IMR-90 (cell line): ENCODE measurements at regions not wholly inside any gene's neighbourhood (a gene's known extent, or its start where the extent isn't known, plus 50 kb on each side); places are given as distances from the start of the nearest gene placed in this dataset.

Source experiments
- ATAC-seq: fragments of 200-7000 bp; cut with Tn5 transposase; 2 replicates; pipeline ENCODE4 v1.9.1; 2020; ENCODE audit warnings: low read depth, mild to moderate bottlenecking, moderate library complexity
- BruUV-seq: library from RNA; stranded (reverse); fragments of 400-500 nt; replicated peaks from 2 replicates; lab custom pipeline; 2021; lab: Mats Ljungman, UMichigan
- CTCF ChIA-PET: fragments of 300-600 bp; formaldehyde crosslinking; extraction: SDS; loops from one replicate; lab custom pipeline; 2021; ENCODE audit warnings: antibody characterized with exemption; lab: Yijun Ruan, JAX
- POLR2A ChIA-PET: fragments of 300-600 bp; sonication (Branson Sonifier 250); formaldehyde crosslinking; loops from one replicate; lab custom pipeline; 2022; ENCODE audit warnings: antibody characterized with exemption; ENCODE audit not compliant: unreplicated experiment; lab: Charles Lee
- DNase-seq: peaks from one replicate; pipeline ENCODE4 v3.0.0; 2013
- H2AFZ ChIP-seq: replicated peaks from 2 replicates; pipeline ENCODE3; 2013; ENCODE audit warnings: low read length, mild to moderate bottlenecking; ENCODE audit not compliant: poor library complexity
- H2AK5ac ChIP-seq: 2 replicates; pipeline ENCODE4 v1.6.1; 2013; ENCODE audit warnings: low read depth, low read length, inconsistent platforms
- H2AK9ac ChIP-seq: replicated peaks from 2 replicates; pipeline ENCODE3; 2013; ENCODE audit warnings: mild to moderate bottlenecking, low read depth, low read length, moderate library complexity; ENCODE audit not compliant: poor library complexity
- H2BK120ac ChIP-seq: 2 replicates; pipeline ENCODE4 v1.6.1; 2013; ENCODE audit warnings: low read depth, low read length, inconsistent platforms
- H2BK15ac ChIP-seq: 3 replicates; pipeline ENCODE4 v1.6.1; 2013; ENCODE audit warnings: low read depth, low read length, inconsistent platforms
- H2BK20ac ChIP-seq: 2 replicates; pipeline ENCODE4 v1.6.1; 2013; ENCODE audit warnings: low read depth, mild to moderate bottlenecking, inconsistent platforms, low read length, moderate library complexity
- H2BK5ac ChIP-seq: 2 replicates; pipeline ENCODE4 v1.6.1; 2013; ENCODE audit warnings: mild to moderate bottlenecking, low read depth, low read length, inconsistent platforms; ENCODE audit not compliant: poor library complexity, severe bottlenecking
- H3K14ac ChIP-seq: replicated peaks from 2 replicates; pipeline ENCODE4 v1.6.1; 2013; ENCODE audit warnings: low read depth, low read length, inconsistent platforms
- H3K18ac ChIP-seq: 2 replicates; pipeline ENCODE4 v1.6.1; 2013; ENCODE audit warnings: low read depth, low read length, control low read depth
- H3K23ac ChIP-seq: 2 replicates; pipeline ENCODE4 v1.6.1; 2013; ENCODE audit warnings: low read depth, low read length, inconsistent platforms
- H3K27ac ChIP-seq: 2 replicates; pipeline ENCODE4 v1.5.1; 2013; ENCODE audit warnings: mild to moderate bottlenecking, control low read depth, low read length; ENCODE audit not compliant: insufficient read depth
- H3K27me3 ChIP-seq: 2 replicates; pipeline ENCODE4 v1.6.1; 2013; ENCODE audit warnings: low read length; ENCODE audit not compliant: control insufficient read depth, insufficient read depth
- H3K36me3 ChIP-seq: 2 replicates; pipeline ENCODE4 v1.6.1; 2013; ENCODE audit warnings: low read length, mixed read lengths; ENCODE audit not compliant: control insufficient read depth, insufficient read depth
- H3K4ac ChIP-seq: 2 replicates; pipeline ENCODE4 v1.6.1; 2013; ENCODE audit warnings: low read depth, low read length, inconsistent platforms
- H3K4me1 ChIP-seq: 2 replicates; pipeline ENCODE4 v1.6.1; 2013; ENCODE audit warnings: low read length, mixed read lengths; ENCODE audit not compliant: control insufficient read depth, insufficient read depth
- H3K4me2 ChIP-seq: 2 replicates; pipeline ENCODE4 v1.6.1; 2013; ENCODE audit warnings: low read depth, mild to moderate bottlenecking, control low read depth, low read length, moderate library complexity
- H3K4me3 ChIP-seq: 2 replicates; pipeline ENCODE4 v1.5.1; 2013; ENCODE audit warnings: low read depth, mild to moderate bottlenecking, control low read depth, low read length, moderate library complexity; ENCODE audit not compliant: insufficient read depth
- H3K56ac ChIP-seq: 2 replicates; pipeline ENCODE4 v1.6.1; 2013; ENCODE audit warnings: low read length, inconsistent platforms; ENCODE audit not compliant: insufficient read depth; ENCODE audit errors: extremely low read depth
- H3K79me1 ChIP-seq, 2 experiments: 2 replicates each; pipeline ENCODE4 v1.6.1; 2013; ENCODE audit warnings: low read length in 2 of 2, inconsistent platforms in 1 of 2, low read depth in 1 of 2
- H3K9ac ChIP-seq: 2 replicates; pipeline ENCODE4 v1.6.1; 2013; ENCODE audit warnings: low read depth, low read length, control low read depth
- H3K9me1 ChIP-seq: 2 replicates; pipeline ENCODE4 v1.6.1; 2013; ENCODE audit warnings: low read length, inconsistent platforms; ENCODE audit not compliant: insufficient read depth
- H3K9me3 ChIP-seq: 2 replicates; pipeline ENCODE4 v1.6.1; 2013; ENCODE audit warnings: low read length; ENCODE audit not compliant: control insufficient read depth, insufficient read depth
- H4K20me1 ChIP-seq: 2 replicates; pipeline ENCODE4 v1.6.1; 2013; ENCODE audit warnings: low read length, inconsistent platforms; ENCODE audit not compliant: insufficient read depth
- H4K5ac ChIP-seq: 2 replicates; pipeline ENCODE4 v1.6.1; 2013; ENCODE audit warnings: mild to moderate bottlenecking, low read depth, low read length, control low read depth
- H4K8ac ChIP-seq, 2 experiments: 2 replicates each; pipeline ENCODE4 v1.6.1; 2013; ENCODE audit warnings: low read depth in 2 of 2, low read length in 2 of 2, control low read depth in 1 of 2, inconsistent platforms in 1 of 2
- H4K91ac ChIP-seq: 2 replicates; pipeline ENCODE4 v1.6.1; 2013; ENCODE audit warnings: low read depth, low read length, inconsistent platforms; ENCODE audit not compliant: insufficient read depth
- BHLHE40 ChIP-seq: fragments of 150-350 bp; IDR thresholded peaks from 2 replicates; pipeline ENCODE4 v1.6.1; 2016; ENCODE audit warnings: mild to moderate bottlenecking, low read depth, low read length
- CEBPB ChIP-seq: IDR thresholded peaks from 2 replicates; pipeline ENCODE4 v1.6.1; 2012; ENCODE audit warnings: low read depth, low read length, improper control_type of control experiment
- CHD1 ChIP-seq: IDR thresholded peaks from 2 replicates; pipeline ENCODE4 v1.6.1; 2012; ENCODE audit warnings: low read depth, low read length, improper control_type of control experiment
- FOS ChIP-seq: fragments of 150-350 bp; IDR thresholded peaks from 2 replicates; pipeline ENCODE4 v1.6.1; 2016; ENCODE audit warnings: low read depth, low read length
- MAFK ChIP-seq: IDR thresholded peaks from 2 replicates; pipeline ENCODE4 v1.6.1; 2012; ENCODE audit warnings: low read depth, low read length, improper control_type of control experiment
- MAZ ChIP-seq: IDR thresholded peaks from 2 replicates; pipeline ENCODE4 v1.6.1; 2012; ENCODE audit warnings: low read depth, mild to moderate bottlenecking, low read length, improper control_type of control experiment, moderate library complexity, borderline replicate concordance
- MXI1 ChIP-seq: IDR thresholded peaks from 2 replicates; pipeline ENCODE4 v1.6.1; 2012; ENCODE audit warnings: low read depth, mild to moderate bottlenecking, low read length, moderate library complexity, borderline replicate concordance
- NFE2L2 ChIP-seq: fragments of 150-350 bp; IDR thresholded peaks from 2 replicates; pipeline ENCODE4 v1.6.1; 2016; ENCODE audit warnings: low read depth, mild to moderate bottlenecking, low read length
- POLR2A ChIP-seq: IDR thresholded peaks from 2 replicates; pipeline ENCODE4 v1.6.1; 2012; ENCODE audit warnings: mild to moderate bottlenecking, low read depth, low read length
- RAD21 ChIP-seq: IDR thresholded peaks from 2 replicates; pipeline ENCODE4 v1.6.1; 2012; ENCODE audit warnings: low read length, improper control_type of control experiment
- RCOR1 ChIP-seq: IDR thresholded peaks from 2 replicates; pipeline ENCODE4 v1.6.1; 2012; ENCODE audit warnings: mild to moderate bottlenecking, low read length, improper control_type of control experiment; ENCODE audit not compliant: insufficient replicate concordance
- RFX5 ChIP-seq: IDR thresholded peaks from 2 replicates; pipeline ENCODE4 v1.8.0; 2012; ENCODE audit warnings: low read depth, mild to moderate bottlenecking, low read length, moderate library complexity
- SMC3 ChIP-seq: fragments of 150-350 bp; IDR thresholded peaks from 2 replicates; pipeline ENCODE4 v1.6.1; 2016; ENCODE audit warnings: low read depth, mild to moderate bottlenecking, antibody characterized with exemption, low read length, moderate library complexity
- WGBS, 2 experiments: methylation state at CpG; one replicate each; pipeline versions ENCODE4 v1.1.5 to v1.1.7; 2013; ENCODE audit warnings: missing lambda C conversion rate in 2 of 2; ENCODE audit not compliant: insufficient read length in 1 of 2; ENCODE audit errors: extremely low coverage in 2 of 2; 5-methylcytosine and 5-hydroxymethylcytosine counted together
- dilution Hi-C: fragments of 300-500 bp; cut with HindIII; formaldehyde crosslinking; loops from one replicate; pipeline ENCODE4 v1.14.3; 2018; ENCODE audit warnings: low sequenced_read_pairs; ENCODE audit not compliant: unreplicated experiment
- in situ Hi-C: fragments of 300-500 bp; cut with MboI; formaldehyde crosslinking; loops from 3 replicates; pipeline ENCODE4 v1.14.3; 2019; ENCODE audit warnings: low sequenced_read_pairs, inconsistent platforms, mixed read lengths
- intact Hi-C: fragments of 100-400 bp; cut with micrococcal nuclease; formaldehyde crosslinking; loops from 2 replicates; pipeline ENCODE4 v1.10.0; 2022
- TF ChIP-seq, protein P1 (sequence below): fragments of 150-350 bp; IDR thresholded peaks from 2 replicates; pipeline ENCODE4 v1.6.1; 2016; ENCODE audit warnings: low read depth, mild to moderate bottlenecking, low read length, moderate library complexity, borderline replicate concordance
- TF ChIP-seq, protein P2 (sequence below): fragments of 150-350 bp; IDR thresholded peaks from 2 replicates; pipeline ENCODE4 v1.6.1; 2017; ENCODE audit warnings: mild to moderate bottlenecking, antibody characterized with exemption, low read length, low read depth
- TF ChIP-seq, protein P3 (sequence below): conservative IDR thresholded peaks from 2 replicates; pipeline ENCODE4 v1.5.1; 2012; ENCODE audit warnings: mild to moderate bottlenecking, low read depth, low read length, improper control_type of control experiment

- H2AK9ac ChIP-seq: no peak overlapping the region
- WGBS, 2 experiments: 70% methylated on average over 6 of the region's 8 CpGs; no CpG with 5 or more reads in 1 of the 2 experiments
- ChIA-PET POLR2A (interaction anchor here (0.7 kb wide), 1 partner anchor 505 kb away, joined by 3 read pairs; no protein-coding TSS in a partner anchor), CTCF (interaction anchor here (0.6 kb wide), 1 partner anchor 892 kb away, joined by 4 read pairs; no protein-coding TSS in a partner anchor)
- H4K91ac ChIP-seq: no peak overlapping the region
- H3K4ac ChIP-seq: no peak overlapping the region
- no peak for ATAC-seq
- no peak overlapping the region for H2AK5ac ChIP-seq
- H3K14ac ChIP-seq: no peak overlapping the region
- no peak overlapping the region for H2BK120ac ChIP-seq
- TF ChIP-seq POLR2A (no peak), MXI1 (no peak), MAFK (no peak), RFX5 (no peak), RCOR1 (no peak), RAD21 (no peak), CHD1 (no peak), BHLHE40 (no peak), FOS (no peak), MAZ (no peak), SMC3 (no peak), NFE2L2 (no peak), CEBPB (no peak)
- TF ChIP-seq, protein P1, sequence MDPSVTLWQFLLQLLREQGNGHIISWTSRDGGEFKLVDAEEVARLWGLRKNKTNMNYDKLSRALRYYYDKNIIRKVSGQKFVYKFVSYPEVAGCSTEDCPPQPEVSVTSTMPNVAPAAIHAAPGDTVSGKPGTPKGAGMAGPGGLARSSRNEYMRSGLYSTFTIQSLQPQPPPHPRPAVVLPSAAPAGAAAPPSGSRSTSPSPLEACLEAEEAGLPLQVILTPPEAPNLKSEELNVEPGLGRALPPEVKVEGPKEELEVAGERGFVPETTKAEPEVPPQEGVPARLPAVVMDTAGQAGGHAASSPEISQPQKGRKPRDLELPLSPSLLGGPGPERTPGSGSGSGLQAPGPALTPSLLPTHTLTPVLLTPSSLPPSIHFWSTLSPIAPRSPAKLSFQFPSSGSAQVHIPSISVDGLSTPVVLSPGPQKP: no peak
- TF ChIP-seq, protein P2, sequence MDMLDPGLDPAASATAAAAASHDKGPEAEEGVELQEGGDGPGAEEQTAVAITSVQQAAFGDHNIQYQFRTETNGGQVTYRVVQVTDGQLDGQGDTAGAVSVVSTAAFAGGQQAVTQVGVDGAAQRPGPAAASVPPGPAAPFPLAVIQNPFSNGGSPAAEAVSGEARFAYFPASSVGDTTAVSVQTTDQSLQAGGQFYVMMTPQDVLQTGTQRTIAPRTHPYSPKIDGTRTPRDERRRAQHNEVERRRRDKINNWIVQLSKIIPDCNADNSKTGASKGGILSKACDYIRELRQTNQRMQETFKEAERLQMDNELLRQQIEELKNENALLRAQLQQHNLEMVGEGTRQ: no peak
- TF ChIP-seq, protein P3, sequence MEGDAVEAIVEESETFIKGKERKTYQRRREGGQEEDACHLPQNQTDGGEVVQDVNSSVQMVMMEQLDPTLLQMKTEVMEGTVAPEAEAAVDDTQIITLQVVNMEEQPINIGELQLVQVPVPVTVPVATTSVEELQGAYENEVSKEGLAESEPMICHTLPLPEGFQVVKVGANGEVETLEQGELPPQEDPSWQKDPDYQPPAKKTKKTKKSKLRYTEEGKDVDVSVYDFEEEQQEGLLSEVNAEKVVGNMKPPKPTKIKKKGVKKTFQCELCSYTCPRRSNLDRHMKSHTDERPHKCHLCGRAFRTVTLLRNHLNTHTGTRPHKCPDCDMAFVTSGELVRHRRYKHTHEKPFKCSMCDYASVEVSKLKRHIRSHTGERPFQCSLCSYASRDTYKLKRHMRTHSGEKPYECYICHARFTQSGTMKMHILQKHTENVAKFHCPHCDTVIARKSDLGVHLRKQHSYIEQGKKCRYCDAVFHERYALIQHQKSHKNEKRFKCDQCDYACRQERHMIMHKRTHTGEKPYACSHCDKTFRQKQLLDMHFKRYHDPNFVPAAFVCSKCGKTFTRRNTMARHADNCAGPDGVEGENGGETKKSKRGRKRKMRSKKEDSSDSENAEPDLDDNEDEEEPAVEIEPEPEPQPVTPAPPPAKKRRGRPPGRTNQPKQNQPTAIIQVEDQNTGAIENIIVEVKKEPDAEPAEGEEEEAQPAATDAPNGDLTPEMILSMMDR: no peak
- H4K8ac ChIP-seq: no peak overlapping the region
- H2BK20ac ChIP-seq: no peak overlapping the region
- H4K20me1 ChIP-seq: no peaks in the 10 kb centered on the region
- H3K27me3 ChIP-seq: no peaks in the 10 kb centered on the region; the same call in 1 of the 2 replicates
- no peak overlapping the region for H3K4me3 ChIP-seq
- in situ Hi-C loops: no loop called here
- H3K9me1 ChIP-seq: no peaks in the 10 kb centered on the region
- no peak overlapping the region for H3K23ac ChIP-seq
- peaks cover 8% of the 10 kb centered on the region; the same call in 1 of the 2 replicates for H3K4me1 ChIP-seq
- peaks cover 4% of the 10 kb centered on the region; the same call in 1 of the 2 replicates for H3K9me3 ChIP-seq
- H3K18ac ChIP-seq: no peak overlapping the region
- H2BK5ac ChIP-seq: no peak overlapping the region
- H3K56ac ChIP-seq: no peak overlapping the region
- H4K5ac ChIP-seq: no peak overlapping the region
- no peak for DNase-seq
- H3K79me1 ChIP-seq: no peaks in the 10 kb centered on the region
- no peak overlapping the region for H2AFZ ChIP-seq
- H3K36me3 ChIP-seq: no peaks in the 10 kb centered on the region
- BruUV-seq: no TSS peak
- no peak overlapping the region for H3K4me2 ChIP-seq
- dilution Hi-C loops: no loop called here
- no peak overlapping the region for H2BK15ac ChIP-seq
- intact Hi-C loops: no loop called here
- no peak overlapping the region for H3K9ac ChIP-seq
- H3K27ac ChIP-seq: no peak overlapping the region
These were observed 92.7 kb upstream of the FAM20A start for GRCh38 chr17:68693896-68694295.
